Thymus (tissue), 11 donors: ENCODE measurements at regions not wholly inside any gene's neighbourhood (a gene's known extent, or its start where the extent isn't known, plus 50 kb on each side); places are given as distances from the start of the nearest gene placed in this dataset.

Source experiments
- DNase-seq, 9 donors: peaks; one replicate each; pipeline ENCODE4 v3.0.0-alpha.2; 2013; ENCODE audit warnings: low spot score in 9 of 9, low read depth in 6 of 9, missing footprints in 1 of 9
- H3K27ac ChIP-seq, 2 donors: one replicate each; pipeline ENCODE4 v1.5.1; 2013; ENCODE audit warnings: control low read depth in 1 of 2, low read depth in 1 of 2, low read length in 1 of 2, mild to moderate bottlenecking in 1 of 2, moderate library complexity in 1 of 2
- H3K27me3 ChIP-seq, 2 donors: one replicate each; pipeline ENCODE4 v1.5.1; 2013; ENCODE audit warnings: low read length in 1 of 2; ENCODE audit not compliant: control insufficient read depth in 2 of 2, insufficient read depth in 1 of 2
- H3K36me3 ChIP-seq, 2 donors: one replicate each; pipeline ENCODE4 v1.5.1; 2013; ENCODE audit warnings: low read length in 1 of 2, mild to moderate bottlenecking in 1 of 2, moderate library complexity in 1 of 2; ENCODE audit not compliant: control insufficient read depth in 2 of 2, insufficient read depth in 2 of 2
- H3K4me1 ChIP-seq, 2 donors: one replicate each; pipeline ENCODE4 v1.5.1; 2013; ENCODE audit warnings: low read length in 2 of 2; ENCODE audit not compliant: control insufficient read depth in 2 of 2, insufficient read depth in 2 of 2
- H3K4me3 ChIP-seq, 2 donors: one replicate each; pipeline ENCODE4 v1.5.1; 2013; ENCODE audit warnings: low read length in 2 of 2, control low read depth in 1 of 2, mild to moderate bottlenecking in 1 of 2
- H3K9me3 ChIP-seq, 2 donors: one replicate each; pipeline ENCODE4 v1.5.1; 2013; ENCODE audit warnings: low read length in 1 of 2, mild to moderate bottlenecking in 1 of 2; ENCODE audit not compliant: control insufficient read depth in 2 of 2, insufficient read depth in 1 of 2
- WGBS: extraction: QIAGEN DNeasy Blood & Tissue Kit; methylation state at CpG from one replicate; pipeline ENCODE4 v1.1.7; 2013; 5-methylcytosine and 5-hydroxymethylcytosine counted together
- donor health status: healthy.

DNA sequence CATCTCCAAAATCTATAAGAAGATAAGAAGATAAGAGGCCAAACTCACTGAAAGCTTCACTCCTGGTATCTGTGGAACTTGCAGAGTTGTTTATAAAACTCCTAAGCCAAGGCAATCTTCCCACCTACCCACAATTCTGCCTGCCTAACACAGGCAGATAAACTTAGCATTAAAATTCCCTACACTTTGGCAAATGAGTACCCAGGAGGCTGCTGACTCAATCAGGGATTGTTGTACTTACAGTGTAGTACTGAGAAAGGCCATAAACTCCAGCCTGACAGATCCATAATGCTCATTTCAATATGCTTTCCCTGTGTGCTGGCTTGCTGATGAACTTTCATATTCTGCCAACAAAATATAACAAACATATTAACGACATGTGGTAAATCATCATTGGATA is 725.2 kb downstream of the BRINP1 start:
- no peaks in the 10 kb centered on the region for H3K4me1 ChIP-seq
- no peaks in the 10 kb centered on the region for H3K27me3 ChIP-seq
- DNase-seq = no peak
- no peaks in the 10 kb centered on the region for H3K36me3 ChIP-seq
- H3K27ac ChIP-seq = no peak overlapping the region
- H3K4me3 ChIP-seq = no peak overlapping the region
- 95% methylated on average over 1 of the region's 1 CpG for WGBS
- H3K9me3 ChIP-seq = peaks cover 0 to 6% of the 10 kb centered on the region in 2 donors

DNA sequence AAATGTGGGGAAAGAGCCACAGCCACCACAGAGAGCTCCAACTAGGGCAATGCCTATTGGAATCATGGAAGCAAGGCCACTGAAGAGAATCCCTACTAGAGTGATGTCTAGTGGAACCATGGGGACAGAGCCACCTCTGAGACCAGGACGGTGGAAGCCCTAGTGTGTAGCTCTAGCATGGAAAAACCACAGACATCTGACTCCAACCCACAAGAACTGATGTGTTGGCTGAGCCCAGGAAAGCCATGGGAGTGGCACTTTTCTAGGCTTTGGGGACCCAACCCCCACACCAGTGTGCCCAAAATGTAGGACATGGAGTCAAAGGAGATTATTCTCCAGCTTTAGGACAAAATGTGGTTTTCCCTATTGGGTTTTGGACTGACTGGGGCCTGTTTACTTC is 721.9 kb downstream of the BRINP1 start:
- Histone ChIP-seq H3K4me3 (no peak overlapping the region), H3K27ac (no peak overlapping the region), H3K27me3 (no peaks in the 10 kb centered on the region), H3K9me3 (peaks cover 0 to 3% of the 10 kb centered on the region in 2 donors), H3K36me3 (no peaks in the 10 kb centered on the region), H3K4me1 (no peaks in the 10 kb centered on the region)
- 48% methylated on average over 1 of the region's 1 CpG for WGBS
- DNase-seq = no peak

DNA sequence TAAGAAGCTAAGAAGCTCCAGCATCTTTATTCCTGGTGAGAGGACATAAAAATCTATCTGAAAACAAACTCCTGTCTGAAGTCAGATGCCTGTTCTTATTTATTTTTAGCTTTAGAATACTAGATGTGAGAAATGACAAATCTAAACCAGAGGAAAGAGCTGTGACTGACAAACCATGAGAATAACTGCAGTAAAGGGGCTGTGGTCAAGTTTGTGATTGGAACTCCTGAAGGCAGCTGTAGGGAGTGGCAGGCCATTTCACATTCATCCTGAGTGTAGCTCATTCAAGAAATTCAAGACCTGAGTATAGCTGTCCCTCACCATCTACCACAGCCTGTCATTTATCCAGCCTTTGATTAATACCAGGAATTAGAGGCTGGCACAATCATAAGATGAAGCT is 718.8 kb downstream of the BRINP1 start:
- Histone ChIP-seq H3K27ac (no peak overlapping the region), H3K4me3 (no peak overlapping the region), H3K36me3 (no peaks in the 10 kb centered on the region), H3K27me3 (no peaks in the 10 kb centered on the region), H3K9me3 (no peaks in the 10 kb centered on the region), H3K4me1 (no peaks in the 10 kb centered on the region)
- no peak for DNase-seq

DNA sequence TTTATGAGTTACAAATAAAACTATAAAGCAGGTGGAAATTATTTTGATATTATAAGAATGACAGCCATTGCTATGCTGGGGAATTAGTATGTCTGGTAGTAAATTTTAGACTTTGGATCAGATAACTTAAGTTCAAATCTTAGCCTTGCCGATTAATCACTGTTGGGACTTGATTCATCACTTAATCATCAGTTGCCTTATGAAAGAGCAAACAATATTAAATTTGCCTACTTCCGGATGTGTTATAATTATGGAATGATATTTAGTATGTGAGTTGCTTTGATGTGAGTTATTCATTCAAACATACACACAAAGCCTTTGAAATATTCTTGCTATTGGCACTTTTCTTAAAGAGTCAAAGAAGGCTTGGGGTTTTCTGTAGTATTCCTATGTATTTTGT is 717.7 kb downstream of the BRINP1 start:
- Histone ChIP-seq H3K36me3 (no peaks in the 10 kb centered on the region), H3K9me3 (no peaks in the 10 kb centered on the region), H3K4me3 (no peak overlapping the region), H3K27ac (no peak overlapping the region), H3K4me1 (no peaks in the 10 kb centered on the region), H3K27me3 (no peaks in the 10 kb centered on the region)
- WGBS = 71% methylated on average over 2 of the region's 2 CpGs
- DNase-seq = no peak

DNA sequence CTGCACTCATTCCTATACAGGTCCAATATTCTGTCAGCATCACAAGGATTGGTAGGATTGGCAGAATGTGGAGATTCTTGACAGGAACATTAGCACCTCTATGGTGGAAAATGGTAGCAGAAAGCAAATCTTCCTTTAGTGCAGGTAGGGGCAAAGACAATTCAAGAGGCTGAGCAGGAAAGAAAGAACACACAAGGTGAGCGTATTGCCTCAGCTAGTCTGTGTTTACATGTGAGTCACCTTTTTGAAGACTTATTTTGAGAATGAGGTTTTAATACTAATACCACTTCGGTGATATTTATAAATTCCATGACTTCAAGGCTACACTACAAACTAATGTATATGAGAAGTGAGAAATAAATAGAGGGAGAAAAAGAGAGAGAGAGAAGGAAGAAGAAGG is 717.0 kb downstream of the BRINP1 start:
- Histone ChIP-seq H3K9me3 (no peaks in the 10 kb centered on the region), H3K27me3 (no peaks in the 10 kb centered on the region), H3K4me3 (no peak overlapping the region), H3K27ac (no peak overlapping the region), H3K36me3 (no peaks in the 10 kb centered on the region), H3K4me1 (no peaks in the 10 kb centered on the region)
- no peak for DNase-seq
- 90% methylated on average over 2 of the region's 2 CpGs for WGBS

DNA sequence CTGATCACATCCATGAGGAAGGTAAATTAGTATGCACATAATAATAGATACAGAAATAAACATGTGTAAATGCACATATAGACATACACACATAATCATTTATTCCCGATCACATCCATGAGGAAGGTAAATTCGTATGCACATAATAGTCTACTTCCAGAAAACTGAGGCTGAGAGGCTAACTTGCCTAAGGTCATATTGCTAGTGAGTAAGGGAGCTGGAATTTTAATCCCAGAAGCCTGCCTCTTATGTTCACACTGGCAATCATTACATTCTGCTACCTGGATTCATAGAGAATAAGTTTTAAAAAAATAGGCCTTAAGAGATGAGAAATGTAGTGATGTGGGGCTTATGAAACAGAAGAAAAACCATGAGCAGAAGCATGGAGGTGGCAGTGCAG is 716.3 kb downstream of the BRINP1 start:
- H3K9me3 ChIP-seq = no peaks in the 10 kb centered on the region
- no peak overlapping the region for H3K4me3 ChIP-seq
- no peak for DNase-seq
- 89% methylated on average over 2 of the region's 2 CpGs for WGBS
- H3K27ac ChIP-seq = no peak overlapping the region
- H3K36me3 ChIP-seq = no peaks in the 10 kb centered on the region
- H3K4me1 ChIP-seq = no peaks in the 10 kb centered on the region
- H3K27me3 ChIP-seq = no peaks in the 10 kb centered on the region

DNA sequence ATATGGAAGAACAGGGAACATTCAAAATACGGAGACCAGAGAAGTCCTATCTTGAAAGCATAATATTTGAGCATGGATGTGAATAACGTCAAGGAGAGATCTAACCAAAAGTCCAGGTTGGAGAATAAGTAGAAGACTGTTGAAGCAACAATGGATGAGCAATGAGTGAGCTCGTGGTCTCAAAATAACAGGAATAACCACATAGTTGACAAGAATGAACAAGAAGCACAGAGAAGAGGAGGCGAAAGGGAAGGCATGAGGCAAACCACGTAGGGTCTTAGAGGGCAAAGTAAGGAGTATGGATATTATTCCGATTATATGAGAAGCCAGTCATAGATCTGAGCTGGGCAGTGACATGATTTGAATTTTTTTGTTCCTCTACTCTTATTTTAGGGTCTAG is 710.2 kb downstream of the BRINP1 start:
- H3K27me3 ChIP-seq = no peaks in the 10 kb centered on the region
- no peaks in the 10 kb centered on the region for H3K4me1 ChIP-seq
- WGBS = 73% methylated on average over 6 of the region's 6 CpGs
- H3K27ac ChIP-seq = no peak overlapping the region
- H3K36me3 ChIP-seq = no peaks in the 10 kb centered on the region
- H3K9me3 ChIP-seq = no peaks in the 10 kb centered on the region
- no peak overlapping the region for H3K4me3 ChIP-seq
- DNase-seq = no peak

DNA sequence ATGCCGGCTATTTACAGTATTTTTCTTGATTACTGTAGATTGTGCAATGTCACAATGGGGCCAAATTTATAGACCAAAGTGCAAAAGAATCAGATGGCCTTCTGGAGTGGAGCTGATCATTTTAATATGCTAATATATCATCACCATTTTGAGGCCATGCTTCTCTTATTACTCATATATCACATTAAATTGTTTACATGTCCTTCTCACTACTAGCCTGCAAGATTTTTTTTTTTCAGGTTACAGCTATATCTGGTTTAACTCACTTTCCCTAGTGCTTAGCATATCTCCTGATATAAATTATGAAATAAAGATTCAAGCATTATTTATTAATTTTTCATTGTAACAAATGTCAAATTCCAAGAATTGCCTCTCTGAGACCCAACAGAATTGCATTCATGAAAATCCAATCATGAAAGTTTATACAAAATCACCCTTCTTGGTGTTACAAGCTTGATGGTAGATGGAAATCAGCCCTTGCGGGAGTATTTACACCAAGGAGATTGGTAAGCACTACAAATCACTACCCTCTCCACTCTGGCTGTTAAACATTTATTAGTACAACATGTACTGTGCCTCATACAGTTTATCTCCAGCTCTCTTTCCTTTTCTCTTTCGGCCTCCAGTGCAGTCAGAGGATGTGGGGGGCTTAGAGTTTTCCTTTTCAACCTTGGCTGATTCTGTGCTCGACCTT is 703.9 kb downstream of the BRINP1 start:
- DNase-seq = no peak
- no peaks in the 10 kb centered on the region for H3K27me3 ChIP-seq

DNA sequence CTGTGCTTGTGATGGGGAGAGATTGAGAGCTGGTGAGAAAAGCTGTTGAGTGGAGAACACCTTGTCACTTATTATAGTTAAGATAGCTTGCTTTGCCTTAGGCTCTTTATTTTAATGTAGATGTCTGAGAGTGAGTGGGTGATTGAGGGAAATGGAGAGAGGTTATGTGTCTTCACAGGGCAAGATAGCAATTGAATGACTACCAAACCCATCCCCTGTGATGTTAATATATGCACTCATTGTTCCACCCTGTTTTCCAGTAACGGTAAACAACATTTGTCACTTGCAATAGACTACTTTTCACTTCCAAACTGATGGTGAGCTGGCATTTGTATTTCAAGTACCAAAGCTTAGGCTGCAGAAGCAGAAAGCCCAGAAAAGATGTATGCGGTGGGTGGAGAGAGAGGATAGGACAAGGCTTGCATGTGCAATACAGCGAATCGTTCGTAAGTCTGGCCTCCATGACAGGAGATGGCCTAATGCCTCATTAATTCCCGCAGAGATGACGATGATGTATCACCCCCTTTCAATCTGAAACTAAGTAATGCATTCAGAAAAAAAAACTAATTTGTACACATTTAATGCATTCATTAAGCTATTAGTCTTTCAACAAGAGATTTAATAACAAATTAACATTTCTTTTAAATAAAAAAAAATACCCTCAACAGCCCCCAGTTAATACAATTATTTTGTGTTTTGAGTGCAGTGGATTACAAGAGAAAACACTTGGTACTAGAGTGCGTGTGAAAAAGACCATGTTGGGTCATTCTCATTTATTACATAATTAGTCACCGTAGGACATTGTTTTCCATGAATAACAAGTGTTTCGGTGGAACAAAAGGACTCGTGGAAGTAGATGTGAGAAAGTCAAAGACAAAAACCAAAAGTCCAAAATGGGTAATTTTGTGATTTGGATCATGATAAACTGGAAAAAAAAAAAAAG is 699.0 kb downstream of the BRINP1 start:
- Histone ChIP-seq H3K36me3 (no peaks in the 10 kb centered on the region), H3K27ac (no peak overlapping the region), H3K27me3 (no peaks in the 10 kb centered on the region), H3K4me3 (no peak overlapping the region), H3K4me1 (no peaks in the 10 kb centered on the region), H3K9me3 (no peaks in the 10 kb centered on the region)
- 86% methylated on average over 11 of the region's 11 CpGs for WGBS
- no peak for DNase-seq

More for the DNA sequence above, 703.9 kb downstream of the BRINP1 start:
- Histone ChIP-seq H3K4me1 (no peaks in the 10 kb centered on the region), H3K36me3 (no peaks in the 10 kb centered on the region), H3K27ac (no peak overlapping the region), H3K4me3 (no peak overlapping the region), H3K9me3 (no peaks in the 10 kb centered on the region)
- 86% methylated on average over 4 of the region's 4 CpGs for WGBS
